Fibroblast of skin of left quadriceps (primary cell): ENCODE measurements at regions not wholly inside any gene's neighbourhood (a gene's known extent, or its start where the extent isn't known, plus 50 kb on each side); places are given as distances from the start of the nearest gene placed in this dataset.

Source experiments
- DNase-seq, 2 experiments: peaks; one replicate each; pipeline ENCODE4 v3.0.0-alpha.2; 2013; ENCODE audit warnings: low read depth in 2 of 2

DNA sequence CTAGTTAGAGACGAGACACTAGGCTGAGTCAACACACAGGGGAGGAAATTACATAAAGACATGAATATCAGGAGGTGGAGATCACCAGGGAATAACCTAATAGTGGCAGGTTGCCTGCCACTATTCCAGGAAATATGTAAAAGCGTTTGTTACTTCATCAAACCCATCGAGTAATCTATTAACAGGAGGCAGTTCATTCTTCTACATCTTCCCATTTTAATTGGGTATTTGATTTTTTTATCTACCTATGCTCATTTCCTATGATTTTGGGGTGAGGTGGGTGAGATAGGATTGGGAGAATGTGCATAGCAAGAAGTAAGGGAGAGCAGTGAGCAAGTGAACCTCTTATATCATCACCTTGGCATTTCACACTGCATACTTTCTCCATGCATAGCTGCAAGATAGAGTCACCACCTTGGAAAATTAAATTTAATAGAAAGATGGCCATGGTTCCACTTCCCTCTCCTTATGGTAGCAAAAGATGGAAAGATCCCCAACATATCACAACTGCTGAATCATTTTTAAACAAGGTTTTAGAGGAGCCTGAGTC, 312.2 kb downstream of the TMEM114 start:
- no peak for DNase-seq

DNA sequence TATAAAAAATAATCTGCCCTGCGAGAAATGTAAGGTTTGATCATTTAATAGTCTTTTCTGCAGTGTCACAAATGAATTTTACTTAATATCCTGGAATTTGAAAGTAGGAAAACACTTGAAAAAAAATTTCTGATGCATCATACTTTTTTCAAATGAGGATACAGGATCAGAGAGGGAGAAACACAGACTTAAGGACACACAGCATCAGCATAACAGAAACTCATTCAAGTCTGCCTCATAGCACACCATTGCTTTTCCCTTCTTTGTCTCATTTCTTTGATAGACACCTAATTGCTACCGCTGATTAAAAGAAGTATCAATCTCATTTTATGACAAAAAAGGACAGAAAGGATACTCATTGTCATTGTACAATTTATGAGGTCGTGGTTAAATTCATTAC, 319.0 kb downstream of the TMEM114 start:
- DNase-seq: no peak

DNA sequence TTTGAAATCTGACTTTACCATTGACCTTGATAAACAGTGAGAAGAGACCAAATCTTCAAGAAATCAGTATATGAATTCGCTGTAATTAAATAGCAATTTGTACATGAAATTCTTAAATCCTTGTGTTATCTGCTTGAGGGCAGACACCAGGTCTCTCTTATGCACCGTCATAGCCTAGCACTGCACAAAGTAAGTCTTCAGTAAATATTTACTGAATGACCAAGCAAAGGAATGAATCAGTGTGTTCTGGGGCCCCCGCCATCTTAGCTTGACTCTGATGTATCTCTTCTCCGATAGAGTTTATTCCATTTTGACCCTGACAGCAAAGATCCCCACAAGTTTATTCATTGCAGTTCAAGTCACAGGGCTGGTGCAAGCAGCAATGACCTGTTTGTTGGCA, 328.0 kb downstream of the TMEM114 start:
- no peak for DNase-seq

DNA sequence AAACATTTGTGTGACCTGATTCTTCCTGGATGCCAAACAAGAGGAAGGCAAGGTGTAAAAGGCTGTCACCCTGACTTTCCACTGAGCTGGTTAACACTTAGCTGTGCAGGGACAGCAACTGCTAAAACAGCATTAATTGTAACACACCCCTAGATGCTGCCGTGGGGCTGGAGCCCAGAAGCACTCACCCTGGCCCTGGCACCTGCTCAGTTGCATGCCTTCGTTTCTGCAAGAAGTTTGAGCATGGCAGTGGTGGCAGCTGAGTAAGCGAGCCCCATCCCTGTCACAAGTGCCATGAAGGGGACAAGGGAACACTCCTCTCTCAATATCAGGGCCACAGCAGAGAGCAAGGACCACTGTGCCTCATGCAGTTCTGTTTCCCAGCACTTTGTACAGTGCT, 330.2 kb downstream of the TMEM114 start:
- no peak for DNase-seq

DNA sequence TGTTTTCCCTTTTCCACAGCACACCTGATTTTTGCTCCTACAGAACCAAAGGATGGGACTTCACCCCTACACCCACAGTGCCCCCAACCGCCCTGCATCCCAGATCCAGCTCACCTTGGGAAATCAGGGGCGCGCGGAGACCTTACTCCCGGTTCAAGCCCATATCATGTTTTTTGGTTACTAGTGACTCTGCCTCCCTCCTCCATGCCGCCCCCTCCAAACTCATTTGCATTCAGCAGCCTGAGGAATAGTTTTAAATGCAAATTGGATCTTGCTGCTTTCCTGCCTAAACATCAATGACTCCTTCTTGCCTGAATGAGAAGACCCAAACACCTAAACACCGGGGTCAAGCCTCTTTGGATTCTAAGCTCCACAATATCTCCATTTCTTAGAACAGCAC, 331.8 kb downstream of the TMEM114 start:
- no peak for DNase-seq

DNA sequence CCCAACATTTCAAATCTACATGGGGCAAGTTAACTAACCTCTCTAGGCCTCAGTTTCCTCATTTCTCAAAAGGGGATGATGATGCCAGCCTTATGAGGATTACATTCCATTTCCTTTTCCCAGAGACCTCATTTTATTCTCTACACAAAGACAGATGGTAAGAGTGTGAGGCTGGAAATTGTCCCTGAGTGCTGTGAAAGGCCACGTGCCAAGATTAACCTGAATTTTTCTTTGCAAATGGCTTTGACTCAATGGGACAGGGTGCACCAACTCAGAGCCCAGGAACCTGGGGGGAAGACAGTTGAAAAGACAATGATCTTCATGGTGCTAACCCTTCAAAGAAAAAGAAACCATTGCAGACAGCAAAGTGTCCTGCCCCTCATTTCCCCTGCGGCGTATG, 332.8 kb downstream of the TMEM114 start:
- no peak for DNase-seq

DNA sequence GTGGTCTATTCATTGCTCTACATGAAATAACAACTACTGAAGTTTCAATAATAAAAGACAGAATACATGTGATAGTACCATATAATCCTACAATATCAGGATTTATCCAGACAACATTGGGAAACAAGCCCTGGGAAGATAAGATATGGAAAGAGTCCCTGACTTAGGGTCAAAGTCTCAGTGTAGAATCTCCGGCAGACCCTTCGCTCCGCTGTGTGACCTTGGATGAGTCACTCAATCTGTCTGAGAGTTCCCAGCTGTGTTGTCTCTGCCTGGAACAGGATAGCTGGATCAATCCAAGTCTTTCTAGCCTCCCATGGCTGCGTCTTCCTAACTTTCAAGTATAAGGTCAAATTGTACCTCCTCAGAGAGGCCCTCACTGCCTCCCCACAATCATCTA, 335.9 kb downstream of the TMEM114 start:
- DNase-seq: no peak

DNA sequence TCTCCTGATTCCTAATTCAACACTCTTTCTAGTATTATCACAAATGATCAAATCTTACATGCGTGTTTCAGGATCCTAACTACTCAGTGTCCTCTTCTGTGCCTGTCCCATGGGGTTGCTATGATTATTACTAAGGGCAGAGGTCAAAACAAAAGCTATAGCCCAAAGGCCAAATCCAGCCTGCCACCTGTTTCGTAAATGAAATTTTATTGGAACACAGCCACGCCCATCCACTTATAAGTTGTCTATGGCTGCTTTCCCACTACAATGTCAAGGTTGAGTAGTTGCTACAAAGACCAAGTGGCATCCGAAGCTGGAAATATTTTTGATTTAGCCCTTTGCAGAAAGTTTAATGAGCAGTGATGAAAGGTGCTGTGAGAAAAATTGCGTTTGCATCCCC, 336.6 kb downstream of the TMEM114 start:
- no peak for DNase-seq

DNA sequence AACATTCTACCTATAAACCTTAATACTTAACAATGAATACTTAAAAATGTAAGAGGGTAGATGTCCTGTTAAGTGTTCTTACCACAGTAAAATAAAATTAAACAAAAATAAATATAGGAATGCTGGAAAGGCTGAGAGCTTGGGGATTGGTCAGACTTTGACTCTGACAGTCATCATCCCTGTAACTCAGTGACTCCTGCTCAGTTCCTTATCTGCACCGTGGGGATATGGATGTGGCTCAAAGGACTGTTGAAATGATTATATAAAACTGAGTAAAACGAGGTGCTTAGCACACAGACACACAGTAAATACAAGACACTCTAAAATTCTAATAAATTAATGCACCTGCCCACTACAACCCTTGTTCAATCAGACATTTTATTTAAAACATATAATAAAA, 338.6 kb downstream of the TMEM114 start:
- DNase-seq: no peak

DNA sequence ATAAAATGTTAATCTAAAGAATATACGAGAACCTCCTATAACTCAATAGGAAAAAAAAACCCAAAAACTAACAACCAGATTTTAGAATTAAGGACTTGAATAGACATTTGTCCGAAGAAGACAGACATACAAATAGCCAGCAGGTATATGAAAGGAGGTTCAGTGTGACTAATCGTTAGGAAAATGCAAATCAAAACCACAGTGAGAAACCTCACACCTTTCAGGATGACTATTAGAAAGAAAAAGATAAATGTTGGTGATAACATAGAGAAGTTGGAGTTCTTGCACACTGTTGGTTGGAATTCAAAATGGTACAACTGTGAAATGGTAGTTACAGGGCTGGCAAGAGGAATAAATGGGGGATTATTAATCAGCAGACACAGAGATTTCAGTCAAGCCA, 339.0 kb downstream of the TMEM114 start:
- DNase-seq: no peak

DNA sequence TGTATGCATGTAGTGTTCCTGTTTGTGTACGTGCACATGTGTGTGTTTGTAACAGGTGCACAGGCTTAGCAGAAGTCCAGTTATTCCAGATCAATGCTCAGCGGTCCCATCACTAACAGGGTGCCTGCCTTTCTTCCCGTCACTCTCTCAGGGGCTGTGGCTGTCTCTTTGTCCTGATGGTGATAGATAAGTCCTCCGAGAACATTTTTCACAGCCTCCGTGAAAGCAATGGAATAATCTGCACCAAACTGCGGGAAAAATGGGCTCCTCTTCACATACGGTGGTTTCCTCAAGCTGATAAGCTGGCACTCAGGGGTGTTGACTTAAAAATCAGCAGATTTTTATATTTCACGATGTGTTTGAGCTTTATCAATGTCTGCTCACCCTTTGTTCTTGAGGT, 342.3 kb downstream of the TMEM114 start:
- no peak for DNase-seq

DNA sequence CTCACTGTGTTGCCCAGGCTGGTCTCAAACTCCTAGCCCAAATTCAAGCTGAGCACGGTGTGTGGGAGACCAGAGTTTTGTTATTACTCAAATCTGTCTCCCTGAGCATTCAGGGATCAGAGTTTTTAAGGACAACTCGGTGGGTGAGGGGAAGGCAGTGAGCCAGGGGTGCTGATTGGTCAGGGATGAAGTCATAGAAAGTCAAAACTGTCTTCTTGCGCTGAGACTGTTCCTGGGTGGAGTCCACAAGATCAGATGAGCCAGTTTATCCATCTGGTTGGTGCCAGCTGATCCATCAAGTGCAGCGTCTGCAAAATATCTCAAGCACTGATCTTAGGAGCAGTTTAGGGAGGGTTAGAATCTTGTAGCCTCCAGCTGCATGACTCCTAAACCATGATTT, 346.3 kb downstream of the TMEM114 start:
- no peak for DNase-seq

DNA sequence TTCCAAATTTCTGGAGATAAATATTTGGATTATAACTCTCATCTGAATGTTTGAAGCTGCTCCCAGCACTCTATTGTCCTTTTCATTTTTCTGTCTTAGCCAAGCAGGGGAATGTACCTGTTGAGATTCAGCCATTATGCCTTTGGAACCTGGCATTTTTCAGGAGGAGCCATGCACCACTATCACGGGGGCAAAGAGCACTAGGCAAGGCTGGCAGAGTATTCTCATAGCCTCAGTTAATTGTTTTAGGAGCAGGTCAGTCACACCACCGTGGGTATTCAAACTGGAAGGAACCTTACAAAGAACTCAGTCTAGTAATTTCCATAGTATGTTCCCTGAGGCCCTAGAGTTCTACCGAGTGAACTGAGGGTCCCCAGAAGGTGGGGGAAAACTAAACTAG, 348.9 kb downstream of the TMEM114 start:
- DNase-seq: no peak

DNA sequence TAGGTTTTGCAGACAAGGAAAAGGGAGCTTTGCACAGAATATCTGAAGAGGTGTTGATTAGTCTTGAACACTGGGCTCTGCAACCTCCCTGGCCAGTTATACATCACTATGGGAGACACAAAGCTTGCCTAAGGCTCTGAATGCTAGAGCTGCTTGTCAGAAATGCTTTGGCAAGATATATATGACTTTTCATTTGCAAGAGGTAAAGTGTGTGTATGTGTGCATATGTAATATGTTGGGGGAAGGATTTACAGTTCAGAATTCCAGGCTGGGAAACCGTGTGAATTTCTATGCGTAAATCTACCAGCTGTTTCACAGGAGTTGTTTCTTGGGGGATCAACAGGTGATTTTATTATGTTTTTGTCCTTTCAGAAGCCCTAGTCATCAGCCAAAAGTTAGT, 350.9 kb downstream of the TMEM114 start:
- DNase-seq: no peak

DNA sequence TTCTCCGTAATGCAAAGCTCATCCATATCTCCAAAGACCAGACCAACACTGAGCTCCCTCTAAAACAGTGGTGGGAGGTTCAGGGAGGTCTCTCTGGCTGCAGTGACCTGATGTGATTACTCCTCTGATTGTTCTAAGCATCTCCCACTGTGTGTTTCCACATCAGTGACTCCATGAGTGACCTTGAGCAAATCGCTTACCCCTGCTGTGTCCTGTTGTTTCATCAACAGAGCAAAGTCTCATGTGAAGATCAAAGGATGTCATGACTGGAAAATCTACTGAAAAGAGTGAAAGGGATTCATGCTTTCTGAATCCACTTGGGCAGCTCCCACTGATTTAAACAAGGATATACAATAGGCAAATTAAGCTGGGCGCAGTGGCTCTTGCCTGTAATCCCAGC, 352.9 kb downstream of the TMEM114 start:
- no peak for DNase-seq

DNA sequence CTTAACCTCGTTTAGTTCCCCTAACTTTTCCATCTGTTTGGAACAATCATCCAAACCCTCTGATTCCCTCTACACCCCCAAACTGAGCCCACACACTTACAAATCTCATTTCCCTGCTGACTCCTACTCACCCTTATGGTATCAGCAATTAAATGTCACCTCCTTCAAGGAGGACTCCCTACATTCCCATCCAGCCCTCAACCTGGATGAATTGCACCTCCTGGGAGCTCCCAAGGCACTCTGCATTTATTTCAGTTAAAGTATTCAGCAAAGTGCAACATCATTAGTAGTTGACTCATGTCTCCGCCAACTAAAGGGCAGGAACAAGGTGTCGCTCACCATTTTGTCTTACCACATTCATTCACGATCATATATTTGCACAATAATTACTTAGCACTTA, 353.5 kb downstream of the TMEM114 start:
- DNase-seq: no peak

DNA sequence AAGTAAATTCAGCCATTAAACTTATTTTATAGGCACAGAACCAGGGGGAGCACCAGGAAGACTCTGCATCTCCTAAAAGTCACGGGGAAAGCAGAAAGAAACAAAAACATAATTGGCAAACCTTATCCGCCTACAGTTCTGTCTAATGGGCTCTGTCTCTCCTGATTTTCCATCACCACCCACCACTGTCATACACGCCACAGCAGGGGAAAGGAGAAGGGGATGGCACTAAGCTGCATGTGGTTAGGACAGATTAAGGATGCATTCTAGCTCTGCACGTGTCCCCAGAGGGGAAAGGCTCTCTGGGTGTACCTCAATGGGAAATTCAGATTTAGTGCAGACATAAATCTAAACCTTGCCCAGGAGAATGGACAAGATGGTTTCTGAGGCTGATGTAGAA, 359.8 kb downstream of the TMEM114 start:
- no peak for DNase-seq

DNA sequence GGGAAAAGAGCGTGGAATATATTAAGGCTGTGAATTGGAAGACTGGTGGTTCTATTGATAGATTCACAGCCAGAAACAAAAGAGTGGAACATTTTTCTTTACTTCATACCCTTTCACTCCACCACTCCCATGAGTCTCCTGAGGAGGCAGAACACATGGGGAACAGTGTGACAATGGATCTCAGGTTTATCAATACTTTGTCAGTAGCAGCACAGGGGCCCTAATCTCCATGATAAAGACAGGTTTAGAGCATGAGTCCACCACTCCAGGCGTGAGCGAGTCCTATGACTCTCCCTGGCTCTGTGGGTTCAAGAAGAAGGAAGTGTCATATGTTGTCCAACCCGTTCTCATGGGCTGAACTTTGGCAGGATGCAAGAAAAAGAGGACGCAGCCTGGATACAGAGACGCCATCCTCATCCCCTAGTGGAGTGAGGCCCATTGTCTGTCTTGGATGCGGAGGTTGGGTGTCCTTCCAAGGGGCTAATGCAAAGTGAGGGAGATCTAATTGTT, 361.2 kb downstream of the TMEM114 start:
- DNase-seq: no peak

DNA sequence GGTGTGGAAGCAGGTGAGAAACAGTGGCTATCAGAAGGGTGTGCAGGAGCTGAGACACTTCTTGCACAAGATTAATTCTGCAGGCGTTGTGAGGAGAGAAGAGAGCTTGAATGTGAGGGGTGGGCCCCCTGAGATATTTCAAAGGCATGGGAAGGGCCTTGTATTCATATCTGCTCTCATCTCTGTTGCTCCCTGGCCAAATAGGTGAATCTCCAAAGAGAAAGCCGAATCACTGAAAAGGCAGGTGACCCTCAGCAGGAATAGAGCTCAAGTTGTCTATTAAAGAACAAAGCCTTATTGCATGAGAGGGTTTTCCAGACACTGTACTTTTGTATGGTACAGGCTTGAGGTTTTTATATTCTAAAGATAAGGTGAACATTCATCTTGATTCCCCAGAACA, 373.1 kb downstream of the TMEM114 start:
- DNase-seq: no peak

DNA sequence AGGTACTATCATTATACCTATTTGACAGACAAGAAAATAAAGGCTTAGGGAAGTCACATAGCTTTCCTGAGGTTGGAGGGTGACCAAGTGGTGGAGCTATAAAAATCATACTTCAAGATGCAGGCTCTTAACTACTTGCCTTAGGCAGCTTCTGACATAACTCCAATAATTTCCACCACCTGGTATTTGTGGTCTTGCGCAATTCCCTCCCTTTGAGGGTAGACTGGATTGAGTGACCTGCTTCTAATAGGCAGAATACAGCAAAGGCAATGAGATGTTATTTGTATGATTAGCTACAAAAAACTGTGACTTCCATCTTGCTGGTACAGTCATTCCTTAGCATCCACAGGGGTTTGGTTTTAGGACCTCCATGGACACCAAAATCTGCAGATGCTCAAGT, 385.5 kb downstream of the TMEM114 start:
- no peak for DNase-seq

DNA sequence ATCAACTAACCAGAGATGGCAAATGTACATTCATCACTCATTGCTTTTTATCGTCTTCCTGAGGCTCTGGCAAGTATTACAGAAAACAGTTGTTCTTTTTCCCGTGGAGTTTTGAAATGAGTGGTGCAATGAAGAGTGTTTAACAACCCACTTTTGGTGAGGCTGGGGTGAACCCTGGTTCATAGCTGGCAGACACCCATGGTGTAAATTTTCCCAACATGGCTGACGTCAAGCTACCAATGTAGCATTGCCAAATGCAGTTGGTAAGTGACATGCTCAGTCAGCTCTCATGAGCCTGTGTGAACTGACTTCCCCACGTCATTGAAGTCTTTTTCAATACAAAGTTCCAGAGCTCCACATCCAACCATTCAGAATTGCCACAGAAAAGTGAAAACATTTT, 386.2 kb downstream of the TMEM114 start:
- DNase-seq: no peak

DNA sequence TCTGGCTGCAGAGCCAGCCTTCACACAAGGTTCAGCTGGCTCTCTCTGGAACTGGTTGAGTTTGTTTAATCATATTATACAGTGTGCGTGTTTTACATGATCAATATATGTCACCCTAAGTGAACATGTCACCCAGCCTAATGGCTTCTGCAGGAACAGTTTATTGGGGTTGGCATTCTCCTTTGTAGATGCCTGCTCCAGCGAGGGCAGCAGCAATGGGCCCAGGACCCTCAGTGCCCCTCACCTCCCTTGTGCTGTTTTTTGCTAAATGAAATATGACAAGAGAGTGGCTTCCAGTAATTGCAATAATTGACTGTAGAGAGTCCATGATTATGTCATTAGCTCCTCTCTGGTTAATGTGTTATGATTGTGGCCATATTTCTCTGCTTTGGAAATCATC, 387.2 kb downstream of the TMEM114 start:
- DNase-seq: no peak

DNA sequence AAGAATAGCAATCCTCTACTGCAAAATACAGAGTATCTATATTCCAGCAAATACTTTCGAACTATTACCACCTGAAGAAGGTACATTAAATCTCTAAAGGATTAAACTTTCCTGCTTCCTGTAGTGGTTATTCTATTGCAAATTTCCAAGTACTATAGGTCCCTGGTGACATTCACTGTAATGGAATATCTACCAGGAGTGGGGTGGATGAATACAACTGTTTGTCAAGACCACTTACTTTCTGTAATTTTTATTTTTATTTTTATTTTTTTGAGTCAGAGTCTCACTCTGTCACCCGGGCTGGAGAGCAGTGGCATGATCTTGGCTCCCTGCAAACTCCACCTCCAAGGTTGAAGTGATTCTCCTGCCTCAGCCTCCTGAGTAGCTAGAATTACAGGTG, 389.5 kb downstream of the TMEM114 start:
- DNase-seq: no peak

DNA sequence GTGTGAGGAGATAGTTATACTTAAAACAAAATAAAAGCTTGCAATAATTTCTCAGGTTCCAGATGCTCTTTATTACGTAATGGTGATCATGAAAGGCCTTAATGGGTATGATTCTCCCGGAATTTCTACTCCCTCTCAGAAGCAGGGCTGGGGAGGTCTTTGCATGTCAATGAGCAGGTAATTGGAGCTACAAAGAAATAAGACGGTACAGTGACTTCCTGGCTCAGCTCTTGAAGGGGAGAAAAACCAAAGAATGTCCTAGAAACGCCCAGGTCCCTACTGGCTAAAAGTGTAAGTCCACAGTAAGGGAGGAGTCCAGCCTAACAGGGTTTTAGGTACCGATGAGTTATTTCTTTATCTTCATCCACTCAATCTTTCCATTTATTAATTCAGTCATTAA, 390.9 kb downstream of the TMEM114 start:
- no peak for DNase-seq

DNA sequence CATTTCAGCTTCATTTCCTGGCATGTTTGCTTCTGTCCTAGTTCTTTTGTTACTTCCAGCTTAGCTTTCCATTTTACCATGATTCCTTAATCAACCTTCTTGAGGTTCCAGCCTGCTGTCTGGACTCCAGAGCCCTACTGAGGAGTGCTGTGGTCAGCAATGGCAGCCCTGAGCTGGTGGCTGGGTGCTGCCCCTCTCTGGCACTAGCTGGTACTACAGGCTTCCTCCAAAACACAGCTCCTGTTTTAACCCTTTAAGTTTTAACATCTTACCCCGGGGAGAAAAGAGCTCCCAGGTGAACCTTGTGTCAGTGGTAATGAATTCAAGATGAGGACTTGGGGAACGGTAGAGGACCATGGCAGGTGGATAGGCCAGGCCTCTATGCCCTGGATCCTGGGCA, 395.5 kb downstream of the TMEM114 start:
- DNase-seq: no peak
